ENCODE measurements at regions not wholly inside any gene's neighbourhood (a gene's known extent, or its start where the extent isn't known, plus 50 kb on each side); places are given as distances from the start of the nearest gene placed in this dataset.

DNA sequence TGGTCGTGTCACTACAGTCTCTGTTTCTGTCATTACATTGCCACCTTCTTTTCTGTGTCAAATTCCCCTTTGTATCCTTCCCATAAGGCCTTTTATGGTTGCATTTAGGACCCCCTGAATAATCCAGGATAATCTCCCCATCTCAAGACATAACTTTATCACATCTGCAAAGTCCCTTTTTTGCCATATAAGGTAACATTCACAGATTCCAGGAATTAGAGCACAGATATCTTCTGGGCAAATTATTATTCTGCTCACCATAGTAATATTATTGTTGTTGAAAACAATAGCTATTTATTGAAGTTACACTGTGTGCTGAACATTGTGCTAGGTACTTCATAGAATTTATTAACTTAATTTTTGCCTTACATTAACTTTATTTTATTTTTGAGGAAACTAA is 159.1 kb downstream of the TFAP2B start:
- TF ChIP-seq, protein P1, sequence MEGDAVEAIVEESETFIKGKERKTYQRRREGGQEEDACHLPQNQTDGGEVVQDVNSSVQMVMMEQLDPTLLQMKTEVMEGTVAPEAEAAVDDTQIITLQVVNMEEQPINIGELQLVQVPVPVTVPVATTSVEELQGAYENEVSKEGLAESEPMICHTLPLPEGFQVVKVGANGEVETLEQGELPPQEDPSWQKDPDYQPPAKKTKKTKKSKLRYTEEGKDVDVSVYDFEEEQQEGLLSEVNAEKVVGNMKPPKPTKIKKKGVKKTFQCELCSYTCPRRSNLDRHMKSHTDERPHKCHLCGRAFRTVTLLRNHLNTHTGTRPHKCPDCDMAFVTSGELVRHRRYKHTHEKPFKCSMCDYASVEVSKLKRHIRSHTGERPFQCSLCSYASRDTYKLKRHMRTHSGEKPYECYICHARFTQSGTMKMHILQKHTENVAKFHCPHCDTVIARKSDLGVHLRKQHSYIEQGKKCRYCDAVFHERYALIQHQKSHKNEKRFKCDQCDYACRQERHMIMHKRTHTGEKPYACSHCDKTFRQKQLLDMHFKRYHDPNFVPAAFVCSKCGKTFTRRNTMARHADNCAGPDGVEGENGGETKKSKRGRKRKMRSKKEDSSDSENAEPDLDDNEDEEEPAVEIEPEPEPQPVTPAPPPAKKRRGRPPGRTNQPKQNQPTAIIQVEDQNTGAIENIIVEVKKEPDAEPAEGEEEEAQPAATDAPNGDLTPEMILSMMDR (IDR thresholded peaks at IDR 0.05): no peak
- TF ChIP-seq POLR2A (IDR thresholded peaks at IDR 0.05): no peak

Measured in stomach (tissue), 4 donors.